ENCODE measurements at regions not wholly inside any gene's neighbourhood (a gene's known extent, or its start where the extent isn't known, plus 50 kb on each side); places are given as distances from the start of the nearest gene placed in this dataset.
"Not testable (repeated sequence)": the region's sequence is repeated elsewhere in the genome, so short reads cannot be mapped to it uniquely, and the experiment has no call there.

DNA sequence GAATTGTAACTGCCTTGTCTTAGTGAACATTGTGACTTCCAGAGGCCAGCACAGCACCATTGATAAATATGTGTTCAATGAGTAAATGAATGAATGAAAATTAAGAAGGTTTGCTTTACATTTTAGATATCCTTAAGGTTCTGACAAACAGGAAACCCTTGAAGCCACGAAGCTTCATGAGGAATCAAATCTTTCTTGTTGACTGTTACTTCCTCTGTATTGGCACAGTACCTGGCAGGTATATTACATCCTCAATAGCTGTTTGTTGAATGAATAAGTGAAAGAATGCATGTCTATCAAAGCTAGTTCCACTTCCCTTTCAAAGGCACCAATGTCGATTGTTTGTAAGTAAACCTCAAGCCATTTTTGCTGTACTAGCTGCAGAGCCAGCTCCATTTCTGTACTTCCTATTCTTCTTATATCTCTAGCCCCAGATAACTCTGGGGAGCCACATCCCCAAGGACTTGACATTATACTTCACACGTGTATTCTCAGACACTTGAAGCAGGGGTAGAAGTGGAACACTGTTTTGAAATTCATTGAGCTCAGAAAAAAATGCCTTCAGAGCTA, 140.3 kb upstream of the RAG2 start:
- Histone ChIP-seq H3K9me3 (no peaks in the 10 kb centered on the region), H3K4me1 (ENCODE audit: low read depth) (no peaks in the 10 kb centered on the region), H3K4me3 (no peak overlapping the region), H3K36me3 (ENCODE audit: low read depth) (no peaks in the 10 kb centered on the region)
- ATAC-seq (no peak), DNase-seq (no peak)
- TF ChIP-seq, protein P1, sequence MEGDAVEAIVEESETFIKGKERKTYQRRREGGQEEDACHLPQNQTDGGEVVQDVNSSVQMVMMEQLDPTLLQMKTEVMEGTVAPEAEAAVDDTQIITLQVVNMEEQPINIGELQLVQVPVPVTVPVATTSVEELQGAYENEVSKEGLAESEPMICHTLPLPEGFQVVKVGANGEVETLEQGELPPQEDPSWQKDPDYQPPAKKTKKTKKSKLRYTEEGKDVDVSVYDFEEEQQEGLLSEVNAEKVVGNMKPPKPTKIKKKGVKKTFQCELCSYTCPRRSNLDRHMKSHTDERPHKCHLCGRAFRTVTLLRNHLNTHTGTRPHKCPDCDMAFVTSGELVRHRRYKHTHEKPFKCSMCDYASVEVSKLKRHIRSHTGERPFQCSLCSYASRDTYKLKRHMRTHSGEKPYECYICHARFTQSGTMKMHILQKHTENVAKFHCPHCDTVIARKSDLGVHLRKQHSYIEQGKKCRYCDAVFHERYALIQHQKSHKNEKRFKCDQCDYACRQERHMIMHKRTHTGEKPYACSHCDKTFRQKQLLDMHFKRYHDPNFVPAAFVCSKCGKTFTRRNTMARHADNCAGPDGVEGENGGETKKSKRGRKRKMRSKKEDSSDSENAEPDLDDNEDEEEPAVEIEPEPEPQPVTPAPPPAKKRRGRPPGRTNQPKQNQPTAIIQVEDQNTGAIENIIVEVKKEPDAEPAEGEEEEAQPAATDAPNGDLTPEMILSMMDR (IDR thresholded peaks at IDR 0.05) = no peak
- intact Hi-C loops (cut with DNase I, micrococcal nuclease) = no loop called here

DNA sequence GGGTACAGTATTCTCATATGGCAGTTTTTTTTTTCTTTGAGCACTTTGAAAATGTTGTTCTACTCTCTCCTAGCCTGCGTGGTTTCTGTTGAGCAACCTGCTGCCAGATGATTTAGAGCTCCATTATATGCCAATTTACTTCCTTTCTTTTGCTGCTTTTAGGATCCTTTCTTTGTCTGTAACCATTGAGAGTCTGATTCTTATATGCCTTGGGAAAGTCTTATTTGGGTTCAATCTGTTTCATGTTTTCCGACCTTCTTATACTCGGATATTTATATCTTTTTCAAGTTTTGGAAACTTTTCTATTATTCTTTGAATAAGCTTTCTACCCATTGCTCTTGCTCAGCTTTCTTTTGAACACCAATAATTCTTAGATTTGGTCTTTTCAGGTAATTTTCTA, 138.1 kb upstream of the RAG2 start:
- no peaks in the 10 kb centered on the region for H3K36me3 ChIP-seq (ENCODE audit: low read depth)
- intact Hi-C loops (cut with DNase I, micrococcal nuclease) = no loop called here
- TF ChIP-seq, protein P1 (IDR thresholded peaks at IDR 0.05) = no peak
- DNase-seq (no peak), ATAC-seq (no peak)
- no peak overlapping the region for H3K4me3 ChIP-seq
- H3K4me1 ChIP-seq (ENCODE audit: low read depth) = no peaks in the 10 kb centered on the region
- no peaks in the 10 kb centered on the region for H3K9me3 ChIP-seq

DNA sequence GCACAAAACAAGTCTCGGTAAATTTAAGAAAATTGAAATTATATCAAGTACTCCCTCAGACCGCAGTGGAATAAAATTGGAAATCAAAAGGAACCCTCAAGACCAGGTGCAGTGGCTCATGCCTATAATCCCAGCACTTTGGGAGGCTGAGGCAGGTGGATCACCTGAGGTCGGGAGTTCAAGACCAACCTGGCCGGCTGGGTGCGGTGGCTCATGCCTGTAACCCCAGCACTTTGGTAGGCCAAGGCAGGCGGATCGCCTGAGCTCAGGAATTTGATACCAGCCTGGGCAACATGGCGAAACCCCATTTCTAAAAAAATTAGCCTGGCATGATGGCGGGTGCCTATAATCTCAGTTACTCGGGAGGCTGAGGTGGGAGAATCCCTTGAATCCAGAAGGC, 135.7 kb upstream of the RAG2 start:
- H3K9me3 ChIP-seq; ATAC-seq; intact Hi-C loops (cut with DNase I, micrococcal nuclease); H3K4me3 ChIP-seq; DNase-seq; H3K36me3 ChIP-seq (ENCODE audit: low read depth); H3K4me1 ChIP-seq (ENCODE audit: low read depth): not testable (repeated sequence)

DNA sequence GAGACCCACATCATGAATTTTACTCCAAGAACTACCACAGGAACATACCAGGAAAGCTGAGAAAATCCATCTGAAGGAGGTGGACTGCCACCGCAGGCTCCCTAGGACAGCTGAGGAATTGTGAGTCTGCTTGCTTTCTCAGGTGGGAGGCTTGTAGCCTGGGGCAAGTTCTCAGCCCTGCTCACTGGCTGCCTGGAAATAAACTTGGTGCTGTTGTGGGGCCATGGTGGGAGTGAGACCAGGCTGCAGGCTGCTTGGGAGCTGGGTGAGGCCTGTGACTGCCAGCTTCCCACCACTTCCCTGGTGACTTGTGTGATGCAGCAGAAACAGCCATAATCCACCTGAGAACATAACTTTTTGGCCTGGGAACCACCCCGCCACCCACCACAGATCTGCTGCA, 132.7 kb upstream of the RAG2 start:
- Histone ChIP-seq H3K4me3 (no peak overlapping the region), H3K4me1 (ENCODE audit: low read depth) (no peaks in the 10 kb centered on the region), H3K9me3 (no peaks in the 10 kb centered on the region), H3K36me3 (ENCODE audit: low read depth) (no peaks in the 10 kb centered on the region)
- intact Hi-C loops (cut with DNase I, micrococcal nuclease) = no loop called here
- DNase-seq (no peak), ATAC-seq (no peak)
- TF ChIP-seq, protein P1 (IDR thresholded peaks at IDR 0.05) = no peak

DNA sequence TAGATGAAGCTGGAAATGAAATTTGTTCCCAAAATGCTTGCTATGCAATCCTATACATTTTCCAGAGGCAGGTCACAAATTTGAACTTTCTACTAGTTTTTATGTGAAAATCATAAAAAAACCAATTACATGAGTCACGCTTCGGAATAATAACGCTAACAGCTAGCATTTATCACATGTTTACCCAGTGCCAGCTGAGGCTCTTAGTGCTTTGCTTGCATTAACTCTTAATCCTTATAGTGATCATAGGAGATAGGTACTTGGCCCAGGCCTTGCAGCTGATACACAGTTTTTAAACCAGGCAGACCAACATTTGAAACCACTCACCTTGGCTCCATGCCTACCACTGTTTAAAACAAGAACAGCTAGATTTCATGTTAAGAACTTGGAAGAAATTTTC, 131.8 kb upstream of the RAG2 start:
- intact Hi-C loops (cut with DNase I, micrococcal nuclease) = no loop called here
- Histone ChIP-seq H3K36me3 (ENCODE audit: low read depth) (no peaks in the 10 kb centered on the region), H3K4me1 (ENCODE audit: low read depth) (no peaks in the 10 kb centered on the region), H3K4me3 (no peak overlapping the region), H3K9me3 (no peaks in the 10 kb centered on the region)
- TF ChIP-seq, protein P1 (IDR thresholded peaks at IDR 0.05) = no peak
- DNase-seq = no peak
- no peak for ATAC-seq

DNA sequence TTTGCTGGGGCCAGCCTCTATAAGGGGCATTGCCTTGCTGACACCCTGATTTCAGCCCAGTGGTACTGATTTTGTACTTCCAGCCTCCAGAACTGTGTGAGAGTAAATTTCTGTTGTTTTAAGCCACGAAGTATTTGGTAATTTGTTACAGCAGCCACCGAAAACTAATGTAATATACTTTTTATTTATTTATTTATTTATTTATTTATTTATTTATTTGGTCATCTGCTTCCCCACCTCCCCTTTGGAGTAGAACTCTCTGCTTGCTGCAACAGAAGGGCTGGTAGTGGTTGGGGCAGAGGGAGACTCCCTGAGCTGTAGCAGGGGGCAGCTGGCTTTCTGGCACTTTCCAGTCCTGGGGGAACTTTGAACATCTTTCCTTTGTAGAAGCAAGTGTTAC, 128.4 kb upstream of the RAG2 start:
- ATAC-seq (no peak), DNase-seq (no peak)
- H3K36me3 ChIP-seq (ENCODE audit: low read depth) = no peaks in the 10 kb centered on the region

More for the DNA sequence above, 128.4 kb upstream of the RAG2 start:
- H3K9me3 ChIP-seq = no peaks in the 10 kb centered on the region
- no peak overlapping the region for H3K4me3 ChIP-seq
- H3K4me1 ChIP-seq (ENCODE audit: low read depth) = no peaks in the 10 kb centered on the region
- TF ChIP-seq, protein P1 (IDR thresholded peaks at IDR 0.05) = no peak
- intact Hi-C loops (cut with DNase I, micrococcal nuclease) = no loop called here

Data from mucosa of descending colon (tissue), 3 donors.